PC-9 (cell line): ENCODE measurements at regions not wholly inside any gene's neighbourhood (a gene's known extent, or its start where the extent isn't known, plus 50 kb on each side); places are given as distances from the start of the nearest gene placed in this dataset.

Source experiments
- CTCF ChIP-seq: fragments of 200-600 bp; sonication (generic); conservative IDR thresholded peaks from 2 replicates; pipeline ENCODE4 v1.6.1; 2017; ENCODE audit warnings: mixed run types, antibody characterized with exemption, mild to moderate bottlenecking, moderate library complexity
- EZH2 ChIP-seq: fragments of 200-600 bp; sonication (generic); IDR thresholded peaks from 2 replicates; pipeline ENCODE4 v1.8.0; 2017; ENCODE audit warnings: antibody characterized with exemption, low read depth

DNA sequence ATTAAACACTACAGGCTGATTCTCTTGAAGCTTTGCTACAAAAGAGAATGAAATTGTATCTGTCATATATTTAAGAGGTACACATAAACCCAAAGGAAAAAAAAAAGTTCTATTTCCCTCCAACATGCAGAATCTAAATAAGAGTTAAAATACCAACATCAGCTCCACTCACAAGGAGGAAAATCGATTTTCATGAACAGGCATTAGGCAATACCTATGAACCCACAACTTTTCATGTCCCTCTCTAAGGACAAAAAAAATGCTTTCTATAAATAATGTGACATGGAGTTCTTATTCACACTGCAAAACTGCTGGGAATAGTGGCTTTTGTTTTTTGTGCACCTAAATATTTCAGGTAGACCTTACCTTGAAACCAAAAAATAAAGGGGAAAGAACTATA is 192.5 kb downstream of the KLF12 start:
- TF ChIP-seq CTCF (no peak), EZH2 (no peak)
